B cell (primary cell): ENCODE measurements at regions not wholly inside any gene's neighbourhood (a gene's known extent, or its start where the extent isn't known, plus 50 kb on each side); places are given as distances from the start of the nearest gene placed in this dataset.

Experiments used
- ATAC-seq: fragments of 200-7000 bp; cut with Tn5 transposase; one replicate; pipeline ENCODE4 v1.10.0; 2021; ENCODE audit warnings: low read depth, mild to moderate bottlenecking, moderate number of reproducible peaks, moderate library complexity
- CTCF ChIA-PET: fragments of 350-600 bp; sonication (Branson Sonifier 250); formaldehyde crosslinking; loops from one replicate; lab custom pipeline; 2021; ENCODE audit warnings: antibody characterized with exemption, inconsistent platforms; lab: Charles Lee
- POLR2A ChIA-PET: fragments of 350-600 bp; sonication (Branson Sonifier 250); formaldehyde crosslinking; loops from one replicate; lab custom pipeline; 2021; ENCODE audit warnings: antibody characterized with exemption; lab: Charles Lee
- DNase-seq: peaks from one replicate; pipeline ENCODE4 v3.0.0; 2013
- H2AFZ ChIP-seq: 2 replicates; pipeline ENCODE4 v1.6.1; 2012; ENCODE audit warnings: mild to moderate bottlenecking, low read depth, low read length; ENCODE audit not compliant: insufficient read depth, poor library complexity, severe bottlenecking
- H3K27ac ChIP-seq, 2 donors: 1 replicate in 1 of 2; 2 replicates in 1 of 2; pipeline ENCODE4 v1.5.1; 2012 to 2013; ENCODE audit warnings: low read length in 2 of 2, mild to moderate bottlenecking in 2 of 2, moderate library complexity in 1 of 2
- H3K27me3 ChIP-seq, 4 experiments: fragments of 200-600 bp in 1 of 4; sonication (generic) in 1 of 4; replicated peaks in 1 of 4; 1 replicate in 2 of 4; 2 replicates in 2 of 4; pipeline versions ENCODE4 v1.6.1 to v1.7.0; 2013 to 2016; ENCODE audit warnings: low read length in 3 of 4, mild to moderate bottlenecking in 2 of 4, mixed read lengths in 1 of 4, moderate library complexity in 1 of 4; ENCODE audit not compliant: insufficient read depth in 4 of 4, control insufficient read depth in 3 of 4; ENCODE audit errors: control extremely low read depth in 1 of 4
- H3K36me3 ChIP-seq, 2 experiments: replicated peaks in 1 of 2; 1 replicate in 1 of 2; 2 replicates in 1 of 2; pipeline versions ENCODE4 v1.6.1 to v1.7.1; 2013; ENCODE audit warnings: low read length in 1 of 2; ENCODE audit not compliant: insufficient read depth in 2 of 2, control insufficient read depth in 1 of 2; ENCODE audit errors: control extremely low read depth in 1 of 2, extremely low read depth in 1 of 2
- H3K4me1 ChIP-seq, 2 donors: fragments of 200-600 bp in 1 of 2; sonication (generic) in 1 of 2; 1 replicate in 1 of 2; 2 replicates in 1 of 2; pipeline versions ENCODE4 v1.5.1 to v1.6.1; 2013 to 2017; ENCODE audit warnings: low read length in 2 of 2; ENCODE audit not compliant: control insufficient read depth in 2 of 2, insufficient read depth in 2 of 2
- H3K4me2 ChIP-seq: replicated peaks from 2 replicates; pipeline ENCODE3; 2012; ENCODE audit warnings: mild to moderate bottlenecking, low read depth, low read length; ENCODE audit not compliant: poor library complexity, severe bottlenecking
- H3K4me3 ChIP-seq, 5 experiments: fragments of 200-600 bp in 1 of 5; sonication (generic) in 1 of 5; 1 replicate in 3 of 5; 2 replicates in 2 of 5; pipeline versions ENCODE4 v1.5.1 to v1.7.0; 2011 to 2016; ENCODE audit warnings: low read length in 4 of 5, mild to moderate bottlenecking in 4 of 5, low read depth in 2 of 5, control low read depth in 1 of 5, moderate library complexity in 1 of 5; ENCODE audit not compliant: insufficient read depth in 1 of 5; ENCODE audit errors: control extremely low read depth in 1 of 5, extremely low read depth in 1 of 5
- H3K79me2 ChIP-seq: fragments of 200-600 bp; sonication (generic); one replicate; pipeline ENCODE4 v1.6.0; 2016; ENCODE audit warnings: low read length; ENCODE audit not compliant: control insufficient read depth, insufficient read depth
- H3K9ac ChIP-seq: fragments of 200-600 bp; sonication (generic); 2 replicates; pipeline ENCODE4 v1.6.1; 2017; ENCODE audit warnings: mild to moderate bottlenecking, low read length, moderate library complexity
- H3K9me3 ChIP-seq, 3 donors: one replicate each; pipeline versions ENCODE4 v1.6.1 to v1.7.1; 2013; ENCODE audit warnings: low read length in 2 of 3; ENCODE audit not compliant: control insufficient read depth in 2 of 3, insufficient read depth in 1 of 3; ENCODE audit errors: control extremely low read depth in 1 of 3
- H4K20me1 ChIP-seq: 2 replicates; pipeline ENCODE4 v1.6.0; 2012; ENCODE audit warnings: mild to moderate bottlenecking, low read length; ENCODE audit not compliant: insufficient read depth, control insufficient read depth, poor library complexity, severe bottlenecking
- H3K27ac Mint-ChIP-seq: one replicate; pipeline ENCODE4 v1.8.0; 2021; ENCODE audit warnings: mixed read lengths
- H3K27me3 Mint-ChIP-seq: one replicate; pipeline ENCODE4 v1.8.0; 2021; ENCODE audit warnings: mixed read lengths
- H3K4me1 Mint-ChIP-seq: one replicate; pipeline ENCODE4 v1.8.0; 2021; ENCODE audit warnings: mixed read lengths
- H3K4me3 Mint-ChIP-seq: one replicate; pipeline ENCODE4 v1.8.0; 2021; ENCODE audit warnings: mixed read lengths
- H3K9me3 Mint-ChIP-seq: one replicate; pipeline ENCODE4 v1.8.0; 2022; ENCODE audit warnings: mixed read lengths; ENCODE audit not compliant: insufficient read depth
- EZH2 ChIP-seq: IDR thresholded peaks from 2 replicates; pipeline ENCODE4 v1.6.1; 2012; ENCODE audit warnings: borderline replicate concordance, low read depth, mild to moderate bottlenecking, moderate library complexity, low read length; ENCODE audit not compliant: insufficient read depth, poor library complexity, severe bottlenecking
- WGBS: methylation state at CpG from one replicate; pipeline ENCODE4 v1.1.5; 2013; ENCODE audit warnings: missing lambda C conversion rate; ENCODE audit not compliant: insufficient coverage; 5-methylcytosine and 5-hydroxymethylcytosine counted together
- intact Hi-C: fragments of 100-400 bp; cut with micrococcal nuclease; formaldehyde crosslinking; loops from one replicate; pipeline ENCODE4 v1.10.0; 2022
- TF ChIP-seq, protein P1 (sequence below): fragments of 200-600 bp; IDR thresholded peaks from one replicate; pipeline ENCODE4 v1.8.0; 2022; ENCODE audit warnings: antibody characterized with exemption, mild to moderate bottlenecking

DNA sequence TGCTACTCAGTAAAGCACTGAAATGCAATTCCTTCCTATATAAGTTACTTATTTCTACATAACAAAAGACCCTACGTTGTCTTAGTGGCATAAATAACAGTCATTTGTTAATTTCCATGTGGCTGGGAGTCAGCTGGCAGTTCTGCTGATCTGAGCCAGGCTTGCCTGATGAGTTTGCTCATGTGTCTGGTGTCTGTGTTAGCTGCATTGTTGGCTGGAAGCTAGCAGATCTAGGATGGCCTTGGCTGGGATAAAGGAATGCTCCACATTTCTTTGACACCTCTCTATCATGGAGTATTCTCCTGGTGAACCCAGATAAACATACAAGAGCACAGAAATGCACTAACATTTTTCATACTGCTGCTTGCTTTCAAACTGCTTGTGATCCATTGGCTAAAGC lies 264.4 kb upstream of the MON1B start:
- Histone ChIP-seq H3K27ac (no peak overlapping the region), H3K4me2 (no peak overlapping the region), H2AFZ (no peak overlapping the region), H3K4me1 (no peaks in the 10 kb centered on the region), H3K4me3 (no peak overlapping the region), H3K9ac (no peak overlapping the region), H3K36me3 (no peaks in the 10 kb centered on the region), H4K20me1 (no peaks in the 10 kb centered on the region), H3K27me3 (no peaks in the 10 kb centered on the region), H3K79me2 (no peaks in the 10 kb centered on the region), H3K9me3 (no peaks in the 10 kb centered on the region)
- TF ChIP-seq EZH2, result no peak
- TF ChIP-seq, protein P1, sequence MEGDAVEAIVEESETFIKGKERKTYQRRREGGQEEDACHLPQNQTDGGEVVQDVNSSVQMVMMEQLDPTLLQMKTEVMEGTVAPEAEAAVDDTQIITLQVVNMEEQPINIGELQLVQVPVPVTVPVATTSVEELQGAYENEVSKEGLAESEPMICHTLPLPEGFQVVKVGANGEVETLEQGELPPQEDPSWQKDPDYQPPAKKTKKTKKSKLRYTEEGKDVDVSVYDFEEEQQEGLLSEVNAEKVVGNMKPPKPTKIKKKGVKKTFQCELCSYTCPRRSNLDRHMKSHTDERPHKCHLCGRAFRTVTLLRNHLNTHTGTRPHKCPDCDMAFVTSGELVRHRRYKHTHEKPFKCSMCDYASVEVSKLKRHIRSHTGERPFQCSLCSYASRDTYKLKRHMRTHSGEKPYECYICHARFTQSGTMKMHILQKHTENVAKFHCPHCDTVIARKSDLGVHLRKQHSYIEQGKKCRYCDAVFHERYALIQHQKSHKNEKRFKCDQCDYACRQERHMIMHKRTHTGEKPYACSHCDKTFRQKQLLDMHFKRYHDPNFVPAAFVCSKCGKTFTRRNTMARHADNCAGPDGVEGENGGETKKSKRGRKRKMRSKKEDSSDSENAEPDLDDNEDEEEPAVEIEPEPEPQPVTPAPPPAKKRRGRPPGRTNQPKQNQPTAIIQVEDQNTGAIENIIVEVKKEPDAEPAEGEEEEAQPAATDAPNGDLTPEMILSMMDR, result no peak
- H3K4me3 Mint-ChIP-seq, result no peak overlapping the region
- ATAC-seq (no peak), DNase-seq (no peak)
- H3K4me1 Mint-ChIP-seq, result no peaks in the 10 kb centered on the region
- no peaks in the 10 kb centered on the region for H3K27me3 Mint-ChIP-seq
- WGBS, result no CpG with 5 or more reads among the region's 1 CpG
- intact Hi-C loops, result no loop called here
- CTCF ChIA-PET, result no interaction called here
- no peaks in the 10 kb centered on the region for H3K9me3 Mint-ChIP-seq
- POLR2A ChIA-PET, result no interaction called here
- H3K27ac Mint-ChIP-seq, result no peak overlapping the region

DNA sequence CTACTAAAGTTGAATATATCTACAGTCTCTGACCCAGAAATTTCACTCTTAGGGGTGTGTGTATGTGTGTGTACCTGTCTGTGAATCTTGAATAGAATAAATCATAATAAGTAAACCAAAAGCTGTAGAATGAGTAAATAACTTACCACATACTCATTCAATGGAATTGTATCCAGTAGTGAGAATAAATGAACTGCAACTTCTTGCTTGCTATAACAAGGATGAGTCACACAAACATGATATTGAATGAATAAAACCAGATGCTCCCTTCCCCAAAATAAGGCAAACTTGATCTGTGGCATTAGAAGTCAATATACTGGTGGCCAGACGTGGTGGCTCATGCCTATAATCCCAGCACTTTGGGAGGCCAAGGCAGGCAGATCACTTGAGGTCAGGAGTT lies 259.8 kb upstream of the MON1B start:
- H3K4me3 ChIP-seq, result no peak overlapping the region
- H3K4me2 ChIP-seq, result no peak overlapping the region
- no peaks in the 10 kb centered on the region for H3K36me3 ChIP-seq
- H3K9me3 ChIP-seq, result no peaks in the 10 kb centered on the region
- Mint-ChIP-seq H3K9me3 (peaks cover 2% of the 10 kb centered on the region), H3K4me1 (no peaks in the 10 kb centered on the region), H3K27ac (no peak overlapping the region), H3K4me3 (no peak overlapping the region), H3K27me3 (no peaks in the 10 kb centered on the region)
- ChIA-PET CTCF (no interaction called here), POLR2A (no interaction called here)
- no peaks in the 10 kb centered on the region for H3K27me3 ChIP-seq
- H2AFZ ChIP-seq, result no peak overlapping the region
- DNase-seq (no peak), ATAC-seq (no peak)
- H3K9ac ChIP-seq, result no peak overlapping the region
- no peaks in the 10 kb centered on the region for H3K4me1 ChIP-seq
- TF ChIP-seq, protein P1, result no peak
- TF ChIP-seq EZH2, result no peak
- H3K79me2 ChIP-seq, result no peaks in the 10 kb centered on the region
- H4K20me1 ChIP-seq, result no peaks in the 10 kb centered on the region
- intact Hi-C loops, result no loop called here
- no peak overlapping the region for H3K27ac ChIP-seq
- 60% methylated on average over 1 of the region's 1 CpG for WGBS
